IgD-negative memory B cell (primary cell): ENCODE measurements at regions not wholly inside any gene's neighbourhood (a gene's known extent, or its start where the extent isn't known, plus 50 kb on each side); places are given as distances from the start of the nearest gene placed in this dataset.
"Not testable (repeated sequence)": the region's sequence is repeated elsewhere in the genome, so short reads cannot be mapped to it uniquely, and the experiment has no call there.

ENCODE experiments used
- H3K27ac Mint-ChIP-seq, 3 donors: one replicate each; pipeline ENCODE4 v1.8.0; 2020 to 2022; ENCODE audit warnings: mild to moderate bottlenecking in 3 of 3, mixed read lengths in 3 of 3, moderate library complexity in 1 of 3
- H3K27me3 Mint-ChIP-seq: one replicate; pipeline ENCODE4 v1.8.0; 2021; ENCODE audit warnings: mixed read lengths
- H3K36me3 Mint-ChIP-seq: one replicate; pipeline ENCODE4 v1.8.0; 2020; ENCODE audit warnings: mild to moderate bottlenecking, mixed read lengths
- H3K4me1 Mint-ChIP-seq, 3 donors: one replicate each; pipeline ENCODE4 v1.8.0; 2020 to 2022; ENCODE audit warnings: mixed read lengths in 3 of 3, mild to moderate bottlenecking in 1 of 3
- H3K4me3 Mint-ChIP-seq, 4 donors: one replicate each; pipeline ENCODE4 v1.8.0; 2020 to 2022; ENCODE audit warnings: mild to moderate bottlenecking in 4 of 4, mixed read lengths in 4 of 4, moderate library complexity in 3 of 4
- H3K9me3 Mint-ChIP-seq, 3 donors: one replicate each; pipeline ENCODE4 v1.8.0; 2020 to 2021; ENCODE audit warnings: mixed read lengths in 3 of 3, mild to moderate bottlenecking in 1 of 3

DNA sequence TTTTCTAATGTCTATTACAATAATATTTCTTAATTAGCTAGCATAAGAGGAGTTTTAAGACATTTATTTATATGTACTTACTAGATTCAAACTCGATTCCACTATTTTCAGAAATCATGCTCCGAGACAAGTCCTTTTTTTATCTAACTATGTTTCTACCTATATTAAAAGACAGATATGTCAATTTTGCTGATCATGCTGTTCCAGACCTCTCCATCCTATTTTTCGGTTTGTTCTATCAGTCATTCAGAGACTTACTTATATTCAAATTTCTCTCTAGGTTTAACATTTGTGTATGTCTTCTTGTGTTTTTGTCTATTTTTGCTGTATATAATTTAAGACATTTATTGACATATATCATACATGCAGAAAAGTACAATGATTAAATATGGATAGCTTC, 635.5 kb downstream of the ZNF716 start:
- not testable (repeated sequence) for H3K36me3 Mint-ChIP-seq, H3K4me1 Mint-ChIP-seq, H3K4me3 Mint-ChIP-seq, H3K27me3 Mint-ChIP-seq, H3K9me3 Mint-ChIP-seq, H3K27ac Mint-ChIP-seq

DNA sequence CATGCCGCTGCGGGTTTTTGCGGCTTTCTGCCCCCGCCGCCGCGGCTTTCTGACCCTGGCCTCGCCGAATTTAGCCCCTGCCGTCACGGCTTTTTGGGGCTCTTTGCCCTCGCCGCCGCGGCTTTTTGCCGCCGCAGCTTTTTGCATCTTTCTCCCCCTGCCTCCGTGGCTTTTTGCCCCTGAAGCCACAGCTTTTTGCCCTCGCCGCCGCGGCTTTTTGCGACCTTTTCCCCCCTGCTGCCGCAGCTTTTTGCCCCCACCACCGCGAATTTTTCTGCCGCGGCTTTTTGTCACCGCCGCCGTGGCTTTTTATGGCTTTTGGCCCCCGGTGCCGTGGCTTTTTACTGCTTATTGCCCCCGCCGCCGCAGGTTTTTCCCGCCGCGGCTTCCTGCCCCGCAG, 636.5 kb downstream of the ZNF716 start:
- Mint-ChIP-seq H3K27ac (no peak overlapping the region), H3K9me3 (peaks cover 5 to 6% (median 5%) of the 10 kb centered on the region in 3 donors), H3K27me3 (no peaks in the 10 kb centered on the region), H3K4me1 (no peaks in the 10 kb centered on the region), H3K36me3 (no peaks in the 10 kb centered on the region), H3K4me3 (no peak overlapping the region)

DNA sequence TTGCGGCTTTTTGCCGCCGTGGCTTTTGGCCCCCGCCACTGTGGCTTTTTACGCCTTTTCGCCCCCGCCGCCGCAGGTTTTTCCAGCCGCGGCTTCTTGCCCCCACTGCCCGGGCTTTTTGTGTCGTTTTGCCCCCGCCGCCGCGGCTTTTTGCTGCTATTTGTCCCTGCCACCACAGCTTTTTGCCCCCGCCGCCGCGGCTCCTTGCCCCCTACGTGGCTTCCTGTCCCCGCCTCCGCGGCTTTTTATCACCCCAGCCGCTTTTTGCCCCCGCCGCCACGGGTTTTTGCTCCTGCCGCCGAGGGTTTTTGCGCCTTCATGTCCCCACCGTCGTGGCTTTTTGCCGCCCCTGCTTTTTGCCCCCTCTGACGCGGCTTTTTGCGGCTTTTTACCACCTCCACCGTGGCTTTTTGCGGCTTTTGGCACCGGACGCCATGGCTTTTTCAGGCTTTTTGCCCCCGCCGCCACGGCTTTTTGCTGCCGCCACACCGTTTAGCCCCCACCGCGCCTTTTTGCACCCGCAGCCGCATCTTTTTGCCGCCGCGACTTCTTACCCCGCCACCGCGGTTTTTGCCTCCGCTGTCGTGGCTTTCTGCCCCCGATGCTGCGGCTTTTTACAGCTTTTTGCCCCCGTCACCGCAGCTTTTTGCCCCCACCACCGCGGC, 637.0 kb downstream of the ZNF716 start:
- H3K27me3 Mint-ChIP-seq = no peaks in the 10 kb centered on the region
- H3K4me3 Mint-ChIP-seq = no peak overlapping the region
- no peaks in the 10 kb centered on the region for H3K36me3 Mint-ChIP-seq
- peaks cover 5 to 6% (median 5%) of the 10 kb centered on the region in 3 donors for H3K9me3 Mint-ChIP-seq
- no peak overlapping the region for H3K27ac Mint-ChIP-seq
- no peaks in the 10 kb centered on the region for H3K4me1 Mint-ChIP-seq

- H3K4me1 Mint-ChIP-seq = no peaks in the 10 kb centered on the region
- no peak overlapping the region for H3K27ac Mint-ChIP-seq
- peaks cover 5 to 7% (median 6%) of the 10 kb centered on the region in 3 donors for H3K9me3 Mint-ChIP-seq
- H3K36me3 Mint-ChIP-seq = no peaks in the 10 kb centered on the region
- H3K27me3 Mint-ChIP-seq = no peaks in the 10 kb centered on the region
- H3K4me3 Mint-ChIP-seq = no peak overlapping the region
These were observed 637.7 kb downstream of the ZNF716 start for GRCh38 chr7:58087536-58088190.

- H3K27ac Mint-ChIP-seq, H3K27me3 Mint-ChIP-seq, H3K36me3 Mint-ChIP-seq, H3K4me3 Mint-ChIP-seq, H3K9me3 Mint-ChIP-seq, H3K4me1 Mint-ChIP-seq: not testable (repeated sequence)
These were observed 638.2 kb downstream of the ZNF716 start for GRCh38 chr7:58088191-58088560.

DNA sequence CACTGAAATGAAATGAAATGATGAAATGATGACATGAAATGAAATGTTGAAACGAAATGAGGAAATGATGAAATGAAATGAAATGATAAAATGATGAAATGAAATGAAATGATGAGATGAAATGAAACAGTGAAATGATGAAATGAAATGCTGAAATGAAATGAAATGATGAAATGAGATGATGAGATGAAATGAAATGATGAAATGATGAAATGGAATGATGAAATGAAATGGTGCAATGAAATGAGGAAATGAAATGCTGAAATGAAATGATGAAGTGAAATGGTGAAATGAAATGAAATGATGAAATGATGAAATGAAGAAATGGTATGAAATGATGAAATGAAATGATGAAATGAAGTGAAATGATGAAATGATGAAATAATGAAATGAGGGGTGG, 641.1 kb downstream of the ZNF716 start:
- H3K27ac Mint-ChIP-seq = peak overlapping the region in 1 of 3 donors; percentile 7
- not testable (repeated sequence) for H3K9me3 Mint-ChIP-seq, H3K27me3 Mint-ChIP-seq, H3K36me3 Mint-ChIP-seq, H3K4me3 Mint-ChIP-seq, H3K4me1 Mint-ChIP-seq
